Activated T-helper 17 cell treated with anti-CD3 and anti-CD28 coated beads, Interleukin-2, amount 50 U/mL, for 72 hours (primary cell): ENCODE measurements at regions not wholly inside any gene's neighbourhood (a gene's known extent, or its start where the extent isn't known, plus 50 kb on each side); places are given as distances from the start of the nearest gene placed in this dataset.

ENCODE experiments used
- ATAC-seq: fragments of 150-1000 bp; cut with Tn5 transposase; replicated peaks from 2 replicates; pipeline ENCODE4 v1.10.0; 2021; ENCODE audit warnings: mild to moderate bottlenecking, moderate library complexity
- H3K27ac Mint-ChIP-seq: one replicate; pipeline ENCODE4 v1.8.0; 2022; ENCODE audit warnings: mixed read lengths
- H3K27me3 Mint-ChIP-seq: one replicate; pipeline ENCODE4 v1.8.0; 2022; ENCODE audit warnings: mixed read lengths
- H3K36me3 Mint-ChIP-seq: one replicate; pipeline ENCODE4 v1.8.0; 2022; ENCODE audit warnings: low read depth, mild to moderate bottlenecking, mixed read lengths
- H3K4me1 Mint-ChIP-seq: one replicate; pipeline ENCODE4 v1.8.0; 2022; ENCODE audit warnings: mixed read lengths
- H3K4me3 Mint-ChIP-seq: one replicate; pipeline ENCODE4 v1.8.0; 2022; ENCODE audit warnings: mild to moderate bottlenecking, mixed read lengths
- H3K9me3 Mint-ChIP-seq: one replicate; pipeline ENCODE4 v1.8.0; 2022; ENCODE audit warnings: mixed read lengths

GRCh38 chr4:113849771-113850170, 88.2 kb upstream of the CAMK2D start:
- peaks cover 3% of the 10 kb centered on the region for H3K27me3 Mint-ChIP-seq
- no peak overlapping the region for H3K27ac Mint-ChIP-seq
- no peaks in the 10 kb centered on the region for H3K9me3 Mint-ChIP-seq
- no peak for ATAC-seq
- no peaks in the 10 kb centered on the region for H3K4me1 Mint-ChIP-seq
- H3K36me3 Mint-ChIP-seq = no peaks in the 10 kb centered on the region
- H3K4me3 Mint-ChIP-seq = no peak overlapping the region

GRCh38 chr4:113847710-113848109, 86.2 kb upstream of the CAMK2D start:
- no peak for ATAC-seq
- Mint-ChIP-seq H3K36me3 (no peaks in the 10 kb centered on the region), H3K27ac (no peak overlapping the region), H3K27me3 (peaks cover 3% of the 10 kb centered on the region), H3K9me3 (no peaks in the 10 kb centered on the region), H3K4me1 (no peaks in the 10 kb centered on the region), H3K4me3 (no peak overlapping the region)

- H3K27ac Mint-ChIP-seq = no peak overlapping the region
- peaks cover 3% of the 10 kb centered on the region for H3K27me3 Mint-ChIP-seq
- H3K36me3 Mint-ChIP-seq = no peaks in the 10 kb centered on the region
- H3K4me1 Mint-ChIP-seq = no peaks in the 10 kb centered on the region
- no peaks in the 10 kb centered on the region for H3K9me3 Mint-ChIP-seq
- no peak overlapping the region for H3K4me3 Mint-ChIP-seq
- ATAC-seq = no peak
Measured at GRCh38 chr4:113846433-113846832, 84.9 kb upstream of the CAMK2D start.

- Mint-ChIP-seq H3K4me3 (no peak overlapping the region), H3K27ac (no peak overlapping the region), H3K36me3 (no peaks in the 10 kb centered on the region), H3K9me3 (no peaks in the 10 kb centered on the region), H3K4me1 (no peaks in the 10 kb centered on the region), H3K27me3 (peaks cover 3% of the 10 kb centered on the region)
- no peak for ATAC-seq
Measured at GRCh38 chr4:113845138-113845537, 83.6 kb upstream of the CAMK2D start.

GRCh38 chr4:113844369-113844768, 82.8 kb upstream of the CAMK2D start:
- Mint-ChIP-seq H3K9me3 (no peaks in the 10 kb centered on the region), H3K27me3 (peaks cover 3% of the 10 kb centered on the region), H3K4me3 (no peak overlapping the region), H3K4me1 (no peaks in the 10 kb centered on the region), H3K27ac (no peak overlapping the region), H3K36me3 (no peaks in the 10 kb centered on the region)
- ATAC-seq = no peak

- Mint-ChIP-seq H3K27me3 (no peaks in the 10 kb centered on the region), H3K36me3 (no peaks in the 10 kb centered on the region), H3K27ac (no peak overlapping the region), H3K4me3 (no peak overlapping the region), H3K9me3 (no peaks in the 10 kb centered on the region), H3K4me1 (no peaks in the 10 kb centered on the region)
- ATAC-seq = no peak
Measured at GRCh38 chr4:113840861-113841260, 79.3 kb upstream of the CAMK2D start.

- Mint-ChIP-seq H3K9me3 (no peaks in the 10 kb centered on the region), H3K36me3 (no peaks in the 10 kb centered on the region), H3K4me3 (no peak overlapping the region), H3K27me3 (no peaks in the 10 kb centered on the region), H3K4me1 (no peaks in the 10 kb centered on the region), H3K27ac (no peak overlapping the region)
- no peak for ATAC-seq
Measured at GRCh38 chr4:113838460-113838859, 76.9 kb upstream of the CAMK2D start.

GRCh38 chr4:113837397-113837796, 75.9 kb upstream of the CAMK2D start:
- Mint-ChIP-seq H3K36me3 (no peaks in the 10 kb centered on the region), H3K4me1 (no peaks in the 10 kb centered on the region), H3K4me3 (no peak overlapping the region), H3K27ac (no peak overlapping the region), H3K27me3 (no peaks in the 10 kb centered on the region), H3K9me3 (no peaks in the 10 kb centered on the region)
- peak; percentile 71 for ATAC-seq

GRCh38 chr4:113835005-113835404, 73.5 kb upstream of the CAMK2D start:
- Mint-ChIP-seq H3K9me3 (no peaks in the 10 kb centered on the region), H3K27ac (no peak overlapping the region), H3K27me3 (no peaks in the 10 kb centered on the region), H3K4me3 (no peak overlapping the region), H3K4me1 (no peaks in the 10 kb centered on the region), H3K36me3 (no peaks in the 10 kb centered on the region)
- ATAC-seq = no peak

- no peaks in the 10 kb centered on the region for H3K9me3 Mint-ChIP-seq
- no peak for ATAC-seq
- no peaks in the 10 kb centered on the region for H3K36me3 Mint-ChIP-seq
- no peak overlapping the region for H3K4me3 Mint-ChIP-seq
- no peaks in the 10 kb centered on the region for H3K27me3 Mint-ChIP-seq
- no peaks in the 10 kb centered on the region for H3K4me1 Mint-ChIP-seq
- H3K27ac Mint-ChIP-seq = no peak overlapping the region
Measured at GRCh38 chr4:113834298-113834697, 72.8 kb upstream of the CAMK2D start.

GRCh38 chr4:113832803-113833202, 71.3 kb upstream of the CAMK2D start:
- no peak for ATAC-seq
- no peak overlapping the region for H3K27ac Mint-ChIP-seq
- H3K4me1 Mint-ChIP-seq = no peaks in the 10 kb centered on the region
- no peak overlapping the region for H3K4me3 Mint-ChIP-seq
- H3K9me3 Mint-ChIP-seq = no peaks in the 10 kb centered on the region
- H3K36me3 Mint-ChIP-seq = no peaks in the 10 kb centered on the region
- H3K27me3 Mint-ChIP-seq = no peaks in the 10 kb centered on the region

- H3K4me1 Mint-ChIP-seq = no peaks in the 10 kb centered on the region
- H3K9me3 Mint-ChIP-seq = no peaks in the 10 kb centered on the region
- ATAC-seq = no peak
- H3K27me3 Mint-ChIP-seq = no peaks in the 10 kb centered on the region
- H3K27ac Mint-ChIP-seq = no peak overlapping the region
- no peak overlapping the region for H3K4me3 Mint-ChIP-seq
- no peaks in the 10 kb centered on the region for H3K36me3 Mint-ChIP-seq
Measured at GRCh38 chr4:113831457-113831856, 69.9 kb upstream of the CAMK2D start.

GRCh38 chr4:113828702-113829101, 67.2 kb upstream of the CAMK2D start:
- no peak overlapping the region for H3K27ac Mint-ChIP-seq

GRCh38 chr4:113827285-113827684, 65.7 kb upstream of the CAMK2D start:
- no peak for ATAC-seq
- no peak overlapping the region for H3K4me3 Mint-ChIP-seq
- H3K36me3 Mint-ChIP-seq = no peaks in the 10 kb centered on the region
- H3K27me3 Mint-ChIP-seq = no peaks in the 10 kb centered on the region
- H3K27ac Mint-ChIP-seq = no peak overlapping the region
- H3K9me3 Mint-ChIP-seq = no peaks in the 10 kb centered on the region
- peaks cover 26% of the 10 kb centered on the region for H3K4me1 Mint-ChIP-seq

More at GRCh38 chr4:113828702-113829101, 67.2 kb upstream of the CAMK2D start:
- Mint-ChIP-seq H3K36me3 (no peaks in the 10 kb centered on the region), H3K27me3 (no peaks in the 10 kb centered on the region), H3K4me1 (peaks cover 20% of the 10 kb centered on the region), H3K9me3 (no peaks in the 10 kb centered on the region), H3K4me3 (no peak overlapping the region)
- no peak for ATAC-seq

GRCh38 chr4:113826421-113826820, 64.9 kb upstream of the CAMK2D start:
- Mint-ChIP-seq H3K4me3 (no peak overlapping the region), H3K27ac (no peak overlapping the region), H3K4me1 (peaks cover 26% of the 10 kb centered on the region), H3K27me3 (no peaks in the 10 kb centered on the region), H3K9me3 (no peaks in the 10 kb centered on the region), H3K36me3 (no peaks in the 10 kb centered on the region)
- no peak for ATAC-seq

GRCh38 chr4:113825272-113825671, 63.7 kb upstream of the CAMK2D start:
- no peak overlapping the region for H3K27ac Mint-ChIP-seq
- peak overlapping the region; percentile 34 for H3K4me3 Mint-ChIP-seq
- H3K27me3 Mint-ChIP-seq = no peaks in the 10 kb centered on the region
- H3K9me3 Mint-ChIP-seq = no peaks in the 10 kb centered on the region
- H3K36me3 Mint-ChIP-seq = no peaks in the 10 kb centered on the region
- ATAC-seq = peak; percentile 59
- H3K4me1 Mint-ChIP-seq = peaks cover 26% of the 10 kb centered on the region
